Fibroblast of pulmonary artery (primary cell): ENCODE measurements at regions not wholly inside any gene's neighbourhood (a gene's known extent, or its start where the extent isn't known, plus 50 kb on each side); places are given as distances from the start of the nearest gene placed in this dataset.
"Not testable (repeated sequence)": the region's sequence is repeated elsewhere in the genome, so short reads cannot be mapped to it uniquely, and the experiment has no call there.

Experiments used
- DNase-seq: peaks from one replicate; pipeline ENCODE4 v3.0.0-alpha.2; 2010; ENCODE audit warnings: low read depth
- H3K4me3 ChIP-seq: replicated peaks from 2 replicates; pipeline ENCODE4 v1.5.1; 2011; ENCODE audit warnings: low read depth, mild to moderate bottlenecking, control low read depth, low read length, moderate library complexity

DNA sequence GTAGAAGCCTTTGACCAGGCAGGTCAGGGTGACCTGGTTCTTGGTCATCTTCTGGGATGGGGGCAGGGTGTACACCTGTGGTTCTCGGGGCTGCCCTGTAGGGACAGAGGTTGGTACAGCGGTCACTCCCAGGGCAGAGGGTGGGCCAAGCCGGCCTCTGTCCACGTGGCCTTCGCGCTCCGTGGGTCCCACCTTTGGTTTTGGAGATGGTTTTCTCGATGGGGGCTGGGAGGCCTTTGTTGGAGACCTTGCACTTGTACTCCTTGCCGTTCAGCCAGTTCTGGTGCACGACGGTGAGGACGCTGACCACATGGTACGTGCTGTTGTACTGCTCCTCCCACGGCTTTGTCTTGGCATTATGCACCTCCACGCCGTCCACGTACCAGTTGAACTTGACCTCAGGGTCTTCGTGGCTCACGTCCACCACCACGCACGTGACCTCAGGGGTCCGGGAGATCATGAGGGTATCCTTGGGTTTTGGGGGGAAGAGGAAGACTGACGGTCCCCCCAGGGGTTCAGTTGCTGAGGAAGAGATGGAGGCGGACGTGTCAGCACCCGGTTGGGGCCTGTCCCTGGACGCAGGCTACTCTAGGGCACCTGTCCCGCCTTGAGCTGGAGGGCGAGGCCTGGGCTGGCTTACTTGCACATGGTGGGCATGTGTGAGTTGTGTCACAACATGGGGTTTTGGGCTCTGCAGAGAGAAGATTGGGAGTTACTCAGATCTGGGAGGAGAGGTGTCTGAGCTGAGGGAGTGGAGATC is 142.3 kb downstream of the TMEM121 start:
- H3K4me3 ChIP-seq, DNase-seq: not testable (repeated sequence)

DNA sequence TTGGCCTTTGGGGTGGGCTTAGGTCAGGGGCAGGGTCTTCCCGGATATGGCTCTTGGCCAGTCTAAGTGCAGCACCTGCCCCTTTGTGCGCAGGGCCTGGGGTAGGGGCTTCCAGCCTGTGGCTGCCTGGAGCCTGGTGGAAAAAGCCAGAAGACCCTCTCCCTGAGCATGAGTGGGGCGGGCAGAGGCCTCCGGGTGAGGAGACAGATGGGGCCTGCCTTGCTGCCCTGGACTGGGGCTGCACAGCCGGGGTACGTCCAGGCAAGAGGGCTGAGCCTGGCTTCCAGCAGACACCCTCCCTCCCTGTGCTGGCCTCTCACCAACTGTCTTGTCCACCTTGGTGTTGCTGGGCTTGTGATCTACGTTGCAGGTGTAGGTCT is 142.8 kb downstream of the TMEM121 start:
- not testable (repeated sequence) for DNase-seq, H3K4me3 ChIP-seq

DNA sequence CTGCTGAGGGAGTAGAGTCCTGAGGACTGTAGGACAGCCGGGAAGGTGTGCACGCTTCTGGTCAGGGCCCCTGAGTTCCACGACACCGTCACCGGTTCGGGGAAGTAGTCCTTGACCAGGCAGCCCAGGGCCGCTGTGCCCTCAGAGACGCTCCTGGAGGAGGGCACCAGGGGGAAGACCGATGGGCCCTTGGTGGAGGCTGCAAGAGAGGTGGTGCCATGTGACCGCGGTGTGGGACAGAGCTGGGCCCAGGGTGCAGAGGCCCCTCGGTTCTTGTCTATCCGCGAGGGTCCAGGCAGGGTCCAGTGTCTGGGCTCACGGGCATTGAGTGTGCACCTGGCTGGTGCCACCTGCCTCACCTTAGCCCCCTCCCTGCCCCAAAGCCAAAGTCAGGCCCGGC is 143.3 kb downstream of the TMEM121 start:
- not testable (repeated sequence) for DNase-seq

DNA sequence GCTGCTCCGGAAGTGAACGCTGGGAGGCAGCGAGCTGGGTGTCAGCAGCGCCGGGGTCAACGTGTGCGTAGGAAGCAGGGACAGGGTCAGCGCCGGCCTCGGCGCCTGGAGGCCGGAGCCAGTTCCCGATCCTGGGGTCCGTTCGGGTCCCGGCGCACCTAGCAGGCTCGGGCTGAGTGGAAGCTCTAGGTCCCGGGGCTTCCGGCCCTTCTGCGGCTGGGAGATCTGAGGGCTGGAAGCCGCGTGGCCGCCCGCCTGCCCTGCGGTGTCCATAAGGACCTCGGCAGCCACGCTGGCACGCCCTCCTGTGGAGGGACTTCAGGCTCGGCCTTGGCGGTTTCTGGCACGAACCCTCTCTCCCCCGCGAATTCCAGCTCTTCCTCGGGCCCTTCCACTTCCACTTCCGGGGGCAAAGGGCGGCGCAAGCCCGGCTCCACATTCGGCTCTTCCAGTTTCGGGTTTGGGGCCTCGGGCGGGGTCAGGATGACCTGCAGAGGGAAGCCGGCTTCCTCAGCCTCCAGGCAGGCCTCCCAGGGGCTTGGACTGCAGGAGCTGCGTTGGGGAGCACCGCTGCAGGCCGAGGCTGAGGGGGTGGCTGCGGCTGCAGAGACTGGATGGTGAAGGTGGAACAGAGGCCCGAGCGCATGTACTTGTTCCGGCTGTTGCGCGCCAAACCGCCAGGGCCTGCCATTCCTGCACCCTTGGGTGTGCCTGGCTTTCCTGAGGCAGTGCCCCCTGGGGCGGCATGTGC is 146.2 kb downstream of the TMEM121 start:
- DNase-seq, H3K4me3 ChIP-seq: not testable (repeated sequence)

More for the DNA sequence above, 143.3 kb downstream of the TMEM121 start:
- H3K4me3 ChIP-seq: not testable (repeated sequence)

DNA sequence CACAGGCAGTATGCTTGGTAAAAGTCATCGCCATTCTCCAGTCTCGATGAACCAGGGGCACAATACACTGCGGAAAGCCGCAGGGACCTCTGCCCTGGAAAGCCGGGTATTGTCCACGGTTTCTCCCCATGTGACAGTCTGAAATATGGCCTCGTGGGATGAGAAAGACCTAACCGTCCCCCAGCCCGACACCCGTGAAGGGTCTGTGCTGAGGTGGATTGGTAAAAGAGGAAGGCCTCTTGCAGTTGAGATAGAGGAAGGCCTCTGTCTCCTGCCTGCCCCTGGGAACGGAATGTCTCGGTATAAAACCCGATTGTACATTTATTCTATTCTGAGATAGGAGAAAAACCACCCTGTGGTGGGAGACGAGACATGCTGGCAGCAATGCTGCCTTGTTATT is 149.1 kb downstream of the TMEM121 start:
- not testable (repeated sequence) for H3K4me3 ChIP-seq, DNase-seq

DNA sequence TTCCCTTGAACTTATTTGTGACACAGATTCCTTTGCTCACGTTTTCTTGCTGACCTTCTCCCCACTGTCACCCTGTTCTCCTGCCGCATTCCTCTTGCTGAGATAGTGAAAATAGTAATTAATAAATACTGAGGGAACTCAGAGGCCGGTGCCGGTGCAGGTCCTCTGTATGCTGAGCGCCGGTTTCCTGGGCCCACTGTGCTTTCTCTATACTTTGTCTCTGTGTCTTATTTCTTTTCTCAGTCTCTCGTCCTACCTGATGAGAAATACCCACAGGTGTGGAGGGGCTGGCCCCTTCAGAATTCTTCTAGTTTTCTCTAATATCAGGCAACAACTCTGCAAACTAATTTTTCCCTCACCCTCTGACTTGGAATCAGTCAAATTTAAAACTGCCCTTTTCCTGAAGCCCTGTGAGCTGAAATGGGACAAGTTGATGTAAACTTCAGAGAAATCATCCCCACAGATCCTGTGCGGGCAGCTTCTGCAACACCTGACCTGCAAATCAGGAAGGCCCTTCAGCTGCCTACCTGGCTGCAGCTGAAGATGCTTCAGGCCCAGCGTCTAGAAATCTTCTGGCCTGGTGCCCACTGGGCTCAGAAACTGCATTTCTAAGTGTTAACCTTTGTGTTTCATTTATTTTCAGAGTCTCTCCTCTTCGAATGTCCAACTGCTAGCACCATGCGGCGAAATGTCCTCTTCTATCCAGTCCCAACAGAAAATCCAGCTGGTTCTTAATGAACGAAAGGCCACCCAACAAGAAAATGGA is 149.7 kb downstream of the TMEM121 start:
- DNase-seq, H3K4me3 ChIP-seq: not testable (repeated sequence)

DNA sequence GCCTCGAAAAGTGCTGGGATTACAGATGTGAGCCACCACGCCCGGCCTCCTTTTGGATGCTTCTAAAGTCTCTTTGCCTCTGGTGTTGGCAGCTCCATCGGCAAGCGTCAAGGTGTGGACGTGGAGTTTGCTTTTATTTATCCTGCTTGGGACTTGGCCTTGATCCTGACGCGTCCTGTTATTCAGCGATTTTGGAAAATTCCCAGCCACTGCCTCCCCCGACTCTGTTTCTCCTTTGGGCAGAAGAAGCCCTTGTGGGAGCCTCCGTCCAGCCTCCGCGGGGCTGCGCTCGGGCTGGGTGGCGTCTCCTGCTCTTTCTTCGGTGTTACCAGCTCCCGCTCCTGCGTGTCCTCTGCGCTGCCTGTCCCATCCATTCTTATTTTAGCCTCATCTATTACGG is 151.7 kb downstream of the TMEM121 start:
- not testable (repeated sequence) for DNase-seq

DNA sequence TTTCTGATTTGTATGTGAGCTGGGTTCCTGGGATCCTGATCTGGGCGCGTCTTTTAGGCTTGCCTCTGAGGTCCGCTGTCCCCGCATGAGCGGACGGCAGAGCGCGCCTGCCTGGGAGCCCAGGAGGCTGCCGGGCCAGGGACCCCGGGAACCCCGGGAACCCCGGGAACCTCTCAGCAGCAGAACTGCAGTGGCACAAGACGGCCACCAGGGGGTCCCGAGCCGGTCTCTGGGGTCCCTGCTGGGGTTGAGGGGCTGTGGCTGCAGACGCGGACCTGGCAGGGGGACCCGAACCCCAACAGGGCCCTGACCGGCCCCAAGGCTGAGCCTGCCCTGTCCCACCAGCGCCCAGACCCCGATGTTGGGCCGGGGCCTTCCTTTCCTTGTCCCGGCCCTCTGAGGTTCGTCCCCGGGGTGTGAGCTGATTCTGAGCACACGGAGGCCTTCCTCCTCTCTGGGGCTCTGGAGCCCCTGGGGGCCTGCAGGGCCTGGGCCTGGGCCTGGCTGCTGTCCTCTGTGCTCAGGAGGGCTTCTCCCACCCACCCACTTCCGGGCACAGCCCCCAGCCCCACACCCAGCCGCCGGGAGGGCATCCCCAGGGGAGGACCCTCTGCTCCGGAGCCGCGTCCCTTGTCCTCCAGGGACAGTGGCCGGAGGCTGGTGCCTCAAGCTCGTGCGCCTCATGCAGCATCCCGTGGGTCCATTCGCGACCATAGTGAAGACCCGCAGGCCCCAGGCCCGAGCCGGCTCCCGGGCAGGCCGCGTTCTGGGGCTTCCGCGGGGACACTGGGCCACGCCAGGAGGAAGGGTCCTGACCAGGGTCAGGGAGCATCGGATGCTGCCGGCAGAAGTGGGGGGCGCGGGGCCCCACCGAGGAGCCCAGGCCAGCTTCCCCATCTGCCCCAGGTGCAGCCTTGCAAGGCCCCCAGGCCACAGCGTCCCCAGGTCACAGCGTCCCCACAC is 152.9 kb downstream of the TMEM121 start:
- not testable (repeated sequence) for H3K4me3 ChIP-seq, DNase-seq

More for the DNA sequence above, 151.7 kb downstream of the TMEM121 start:
- H3K4me3 ChIP-seq: not testable (repeated sequence)

DNA sequence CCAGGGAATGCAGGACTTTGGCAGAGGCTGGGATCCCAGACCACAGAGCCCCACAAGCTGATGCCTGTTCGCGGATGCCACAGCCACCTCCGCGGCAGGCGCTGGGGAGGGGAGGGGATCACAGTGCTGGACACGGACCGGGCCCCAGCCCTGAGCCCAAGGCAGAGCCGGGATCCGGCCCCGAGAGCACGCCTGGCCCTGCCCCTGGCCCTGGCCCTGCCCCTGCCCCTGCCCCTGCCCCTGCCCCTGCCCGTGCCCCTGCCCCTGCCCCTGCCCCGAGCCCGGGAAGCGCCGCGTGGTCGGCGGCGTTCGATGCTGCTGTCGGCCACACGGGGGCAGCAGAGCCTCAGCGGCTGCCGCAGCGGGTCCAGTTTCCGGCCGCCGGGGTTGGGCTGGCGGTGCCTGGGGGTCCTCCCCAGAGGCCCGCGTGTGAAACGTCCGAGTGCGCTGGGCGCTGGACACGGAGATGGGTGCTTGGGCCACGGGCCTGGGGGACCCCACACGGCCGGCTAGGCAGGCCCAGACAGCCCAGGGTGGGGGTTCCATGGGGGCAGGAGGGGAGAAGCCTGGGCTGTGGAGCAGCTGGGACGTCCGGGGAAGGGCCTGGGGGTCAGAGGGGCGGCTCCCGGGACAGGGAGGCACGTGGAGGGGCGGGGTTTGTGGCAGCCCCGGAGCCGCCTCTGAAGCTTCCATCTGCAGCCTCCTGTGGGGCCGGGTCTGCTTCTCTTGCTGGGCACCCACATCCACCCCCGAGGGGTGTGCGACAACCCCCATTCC is 153.8 kb downstream of the TMEM121 start:
- DNase-seq, H3K4me3 ChIP-seq: not testable (repeated sequence)

DNA sequence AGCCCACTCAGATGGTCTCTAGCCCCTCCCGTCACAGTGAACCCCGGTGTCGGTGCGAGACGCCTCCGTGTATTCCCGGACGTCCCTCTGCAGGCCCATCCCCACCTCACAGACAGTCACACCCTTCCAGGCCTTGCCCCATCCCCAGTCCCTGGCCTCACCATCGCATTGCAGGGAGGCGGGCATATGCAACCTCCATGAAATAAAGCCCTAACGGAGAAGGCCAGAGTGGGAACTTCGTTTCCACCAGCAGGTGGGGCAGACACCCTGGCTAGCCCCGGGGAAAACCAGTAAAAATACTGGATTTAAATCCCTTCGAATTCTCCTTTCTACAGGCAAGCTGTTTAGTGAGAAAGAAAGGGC is 154.3 kb downstream of the TMEM121 start:
- DNase-seq, H3K4me3 ChIP-seq: not testable (repeated sequence)

DNA sequence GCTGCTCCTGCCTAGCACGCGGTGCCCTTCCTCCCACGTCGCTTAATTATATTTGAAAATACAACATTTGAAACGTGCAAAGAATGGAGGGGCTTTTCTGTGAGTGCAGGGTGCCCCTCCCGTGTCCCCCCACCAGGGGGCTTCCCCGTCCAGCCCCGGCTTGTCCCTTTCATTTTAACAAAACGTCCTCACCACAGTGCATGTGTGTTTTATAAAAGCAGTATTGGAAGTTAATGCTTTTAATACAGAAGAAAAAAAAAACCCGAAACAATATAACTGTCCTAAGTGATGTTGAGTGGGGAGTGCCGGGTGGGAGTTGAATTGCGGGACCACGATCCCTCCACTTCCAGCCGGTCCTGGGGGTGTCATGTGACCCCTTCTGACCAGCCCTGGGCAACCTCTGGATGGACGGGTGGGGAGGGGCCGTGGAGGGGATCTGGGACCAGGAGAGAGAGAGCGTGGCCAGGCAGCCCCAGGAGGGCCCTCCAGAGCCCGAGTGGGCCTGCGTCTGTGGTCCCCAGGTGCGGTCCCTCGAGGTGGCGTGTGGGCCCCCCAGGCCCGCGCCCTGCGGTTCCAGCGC is 155.3 kb downstream of the TMEM121 start:
- DNase-seq, H3K4me3 ChIP-seq: not testable (repeated sequence)

DNA sequence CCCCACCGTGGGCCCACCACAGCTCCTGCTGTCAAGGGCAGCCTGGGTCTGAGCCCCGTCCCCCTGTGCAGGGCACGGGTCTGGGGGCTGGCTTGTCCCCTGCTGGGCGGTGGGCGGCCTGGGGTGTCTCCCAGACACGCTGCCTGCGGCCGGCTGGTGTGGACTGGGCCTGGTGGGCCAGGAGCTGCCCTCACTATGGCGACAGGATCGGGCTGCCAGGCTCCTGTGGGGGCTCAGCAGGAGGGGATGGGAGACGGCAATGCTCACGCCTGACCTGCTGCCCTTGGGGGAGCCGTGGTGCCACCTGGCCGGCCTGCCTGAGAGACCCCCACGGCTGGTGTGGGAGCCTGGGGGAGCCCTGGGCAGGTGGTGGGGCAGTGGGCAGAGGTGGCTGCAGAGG is 156.1 kb downstream of the TMEM121 start:
- not testable (repeated sequence) for DNase-seq, H3K4me3 ChIP-seq
